ENCODE measurements at regions not wholly inside any gene's neighbourhood (a gene's known extent, or its start where the extent isn't known, plus 50 kb on each side); places are given as distances from the start of the nearest gene placed in this dataset.

- TF ChIP-seq POLR2A (IDR thresholded peaks at IDR 0.05; ENCODE audit: borderline replicate concordance, extremely low read depth, insufficient read depth, insufficient read length) (no peak), ZFX (IDR thresholded peaks at IDR 0.05) (no peak), ATF3 (IDR thresholded peaks at IDR 0.05) (no peak), CTCF (IDR thresholded peaks at IDR 0.05 in 2 of 3, conservative IDR thresholded peaks at IDR 0.05 in 1 of 3; ENCODE audit: borderline replicate concordance in 1 of 3, insufficient read depth in 1 of 3, low read depth in 2 of 3, low read length in 2 of 3) (no peak), CBX3 (IDR thresholded peaks at IDR 0.05; ENCODE audit: low read depth) (no peak), EZH2phosphoT487 (IDR thresholded peaks at IDR 0.05; ENCODE audit: borderline replicate concordance) (no peak), EZH2 (IDR thresholded peaks at IDR 0.05) (no peak), SIN3A (IDR thresholded peaks at IDR 0.05; ENCODE audit: low read depth) (no peak)
Measured at GRCh38 chr14:22159957-22160356, 429.1 kb downstream of the DAD1 start.
